B cell (primary cell): ENCODE measurements at regions not wholly inside any gene's neighbourhood (a gene's known extent, or its start where the extent isn't known, plus 50 kb on each side); places are given as distances from the start of the nearest gene placed in this dataset. TPM values are rescaled to one million over a fixed set of nuclear protein-coding genes. Genes with fewer than 3 reads are reported as not detected.

ENCODE experiments used
- ATAC-seq: fragments of 200-7000 bp; cut with Tn5 transposase; one replicate; pipeline ENCODE4 v1.10.0; 2021; ENCODE audit warnings: low read depth, mild to moderate bottlenecking, moderate number of reproducible peaks, moderate library complexity
- CTCF ChIA-PET: fragments of 350-600 bp; sonication (Branson Sonifier 250); formaldehyde crosslinking; loops from one replicate; lab custom pipeline; 2021; ENCODE audit warnings: antibody characterized with exemption, inconsistent platforms; lab: Charles Lee
- POLR2A ChIA-PET: fragments of 350-600 bp; sonication (Branson Sonifier 250); formaldehyde crosslinking; loops from one replicate; lab custom pipeline; 2021; ENCODE audit warnings: antibody characterized with exemption; lab: Charles Lee
- DNase-seq: peaks from one replicate; pipeline ENCODE4 v3.0.0; 2013
- H2AFZ ChIP-seq: 2 replicates; pipeline ENCODE4 v1.6.1; 2012; ENCODE audit warnings: mild to moderate bottlenecking, low read depth, low read length; ENCODE audit not compliant: insufficient read depth, poor library complexity, severe bottlenecking
- H3K27ac ChIP-seq, 2 donors: 1 replicate in 1 of 2; 2 replicates in 1 of 2; pipeline ENCODE4 v1.5.1; 2012 to 2013; ENCODE audit warnings: low read length in 2 of 2, mild to moderate bottlenecking in 2 of 2, moderate library complexity in 1 of 2
- H3K27me3 ChIP-seq, 4 experiments: fragments of 200-600 bp in 1 of 4; sonication (generic) in 1 of 4; replicated peaks in 1 of 4; 1 replicate in 2 of 4; 2 replicates in 2 of 4; pipeline versions ENCODE4 v1.6.1 to v1.7.0; 2013 to 2016; ENCODE audit warnings: low read length in 3 of 4, mild to moderate bottlenecking in 2 of 4, mixed read lengths in 1 of 4, moderate library complexity in 1 of 4; ENCODE audit not compliant: insufficient read depth in 4 of 4, control insufficient read depth in 3 of 4; ENCODE audit errors: control extremely low read depth in 1 of 4
- H3K36me3 ChIP-seq, 2 experiments: replicated peaks in 1 of 2; 1 replicate in 1 of 2; 2 replicates in 1 of 2; pipeline versions ENCODE4 v1.6.1 to v1.7.1; 2013; ENCODE audit warnings: low read length in 1 of 2; ENCODE audit not compliant: insufficient read depth in 2 of 2, control insufficient read depth in 1 of 2; ENCODE audit errors: control extremely low read depth in 1 of 2, extremely low read depth in 1 of 2
- H3K4me1 ChIP-seq, 2 donors: fragments of 200-600 bp in 1 of 2; sonication (generic) in 1 of 2; 1 replicate in 1 of 2; 2 replicates in 1 of 2; pipeline versions ENCODE4 v1.5.1 to v1.6.1; 2013 to 2017; ENCODE audit warnings: low read length in 2 of 2; ENCODE audit not compliant: control insufficient read depth in 2 of 2, insufficient read depth in 2 of 2
- H3K4me2 ChIP-seq: replicated peaks from 2 replicates; pipeline ENCODE3; 2012; ENCODE audit warnings: mild to moderate bottlenecking, low read depth, low read length; ENCODE audit not compliant: poor library complexity, severe bottlenecking
- H3K4me3 ChIP-seq, 5 experiments: fragments of 200-600 bp in 1 of 5; sonication (generic) in 1 of 5; 1 replicate in 3 of 5; 2 replicates in 2 of 5; pipeline versions ENCODE4 v1.5.1 to v1.7.0; 2011 to 2016; ENCODE audit warnings: low read length in 4 of 5, mild to moderate bottlenecking in 4 of 5, low read depth in 2 of 5, control low read depth in 1 of 5, moderate library complexity in 1 of 5; ENCODE audit not compliant: insufficient read depth in 1 of 5; ENCODE audit errors: control extremely low read depth in 1 of 5, extremely low read depth in 1 of 5
- H3K79me2 ChIP-seq: fragments of 200-600 bp; sonication (generic); one replicate; pipeline ENCODE4 v1.6.0; 2016; ENCODE audit warnings: low read length; ENCODE audit not compliant: control insufficient read depth, insufficient read depth
- H3K9ac ChIP-seq: fragments of 200-600 bp; sonication (generic); 2 replicates; pipeline ENCODE4 v1.6.1; 2017; ENCODE audit warnings: mild to moderate bottlenecking, low read length, moderate library complexity
- H3K9me3 ChIP-seq, 3 donors: one replicate each; pipeline versions ENCODE4 v1.6.1 to v1.7.1; 2013; ENCODE audit warnings: low read length in 2 of 3; ENCODE audit not compliant: control insufficient read depth in 2 of 3, insufficient read depth in 1 of 3; ENCODE audit errors: control extremely low read depth in 1 of 3
- H4K20me1 ChIP-seq: 2 replicates; pipeline ENCODE4 v1.6.0; 2012; ENCODE audit warnings: mild to moderate bottlenecking, low read length; ENCODE audit not compliant: insufficient read depth, control insufficient read depth, poor library complexity, severe bottlenecking
- H3K27ac Mint-ChIP-seq: one replicate; pipeline ENCODE4 v1.8.0; 2021; ENCODE audit warnings: mixed read lengths
- H3K27me3 Mint-ChIP-seq: one replicate; pipeline ENCODE4 v1.8.0; 2021; ENCODE audit warnings: mixed read lengths
- H3K4me1 Mint-ChIP-seq: one replicate; pipeline ENCODE4 v1.8.0; 2021; ENCODE audit warnings: mixed read lengths
- H3K4me3 Mint-ChIP-seq: one replicate; pipeline ENCODE4 v1.8.0; 2021; ENCODE audit warnings: mixed read lengths
- H3K9me3 Mint-ChIP-seq: one replicate; pipeline ENCODE4 v1.8.0; 2022; ENCODE audit warnings: mixed read lengths; ENCODE audit not compliant: insufficient read depth
- EZH2 ChIP-seq: IDR thresholded peaks from 2 replicates; pipeline ENCODE4 v1.6.1; 2012; ENCODE audit warnings: borderline replicate concordance, low read depth, mild to moderate bottlenecking, moderate library complexity, low read length; ENCODE audit not compliant: insufficient read depth, poor library complexity, severe bottlenecking
- WGBS: methylation state at CpG from one replicate; pipeline ENCODE4 v1.1.5; 2013; ENCODE audit warnings: missing lambda C conversion rate; ENCODE audit not compliant: insufficient coverage; 5-methylcytosine and 5-hydroxymethylcytosine counted together
- intact Hi-C: fragments of 100-400 bp; cut with micrococcal nuclease; formaldehyde crosslinking; loops from one replicate; pipeline ENCODE4 v1.10.0; 2022
- small RNA-seq: library from RNA; depleted of rRNA; stranded (forward); fragments of <200 nt; gene quantifications from one replicate; pipeline ENCODE3, GENCODE V24; 2012; ENCODE audit warnings: low replicate concordance, low read depth; ENCODE audit not compliant: insufficient read length
- TF ChIP-seq, protein P1 (sequence below): fragments of 200-600 bp; IDR thresholded peaks from one replicate; pipeline ENCODE4 v1.8.0; 2022; ENCODE audit warnings: antibody characterized with exemption, mild to moderate bottlenecking

DNA sequence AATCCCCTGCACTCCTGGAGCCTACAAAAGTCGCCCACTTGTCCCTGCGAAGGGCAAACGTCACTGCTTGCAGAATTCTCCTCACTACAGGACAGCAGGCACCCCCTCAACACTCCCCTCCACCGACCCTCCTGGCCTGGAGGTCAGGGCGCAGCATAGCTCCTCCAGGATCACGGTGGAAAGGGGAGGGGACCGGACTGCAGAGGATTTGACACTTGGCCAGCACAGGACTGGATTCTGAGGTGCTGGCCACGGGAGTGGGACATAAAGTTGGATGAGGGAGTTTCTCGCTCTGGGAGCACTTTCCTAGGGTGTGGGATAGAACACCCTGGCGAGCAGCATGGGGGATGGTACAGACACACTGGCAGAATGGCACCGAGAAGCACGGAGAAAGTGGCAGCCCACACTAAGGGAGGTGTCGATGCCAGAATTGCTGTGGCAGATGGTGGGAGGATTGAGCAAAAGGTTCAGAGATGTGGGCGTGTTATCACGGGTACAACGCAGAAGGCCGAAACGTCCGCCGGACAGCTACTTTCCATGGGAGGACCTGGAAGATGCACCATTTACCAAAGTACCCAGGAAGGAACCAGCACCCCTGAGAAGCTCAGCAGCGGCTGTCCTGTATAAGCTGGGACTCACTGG lies 51.4 kb upstream of the DIO3 start:
- Histone ChIP-seq H2AFZ (no peak overlapping the region), H3K4me2 (no peak overlapping the region), H3K27ac (no peak overlapping the region), H3K4me3 (no peak overlapping the region), H3K79me2 (no peaks in the 10 kb centered on the region), H3K36me3 (no peaks in the 10 kb centered on the region), H3K4me1 (no peaks in the 10 kb centered on the region), H3K27me3 (no peaks in the 10 kb centered on the region), H3K9me3 (peaks cover 0 to 4% (median 0%) of the 10 kb centered on the region in 3 donors), H3K9ac (no peak overlapping the region), H4K20me1 (no peaks in the 10 kb centered on the region)
- DNase-seq: no peak
- no peak overlapping the region for H3K4me3 Mint-ChIP-seq
- TF ChIP-seq, protein P1, sequence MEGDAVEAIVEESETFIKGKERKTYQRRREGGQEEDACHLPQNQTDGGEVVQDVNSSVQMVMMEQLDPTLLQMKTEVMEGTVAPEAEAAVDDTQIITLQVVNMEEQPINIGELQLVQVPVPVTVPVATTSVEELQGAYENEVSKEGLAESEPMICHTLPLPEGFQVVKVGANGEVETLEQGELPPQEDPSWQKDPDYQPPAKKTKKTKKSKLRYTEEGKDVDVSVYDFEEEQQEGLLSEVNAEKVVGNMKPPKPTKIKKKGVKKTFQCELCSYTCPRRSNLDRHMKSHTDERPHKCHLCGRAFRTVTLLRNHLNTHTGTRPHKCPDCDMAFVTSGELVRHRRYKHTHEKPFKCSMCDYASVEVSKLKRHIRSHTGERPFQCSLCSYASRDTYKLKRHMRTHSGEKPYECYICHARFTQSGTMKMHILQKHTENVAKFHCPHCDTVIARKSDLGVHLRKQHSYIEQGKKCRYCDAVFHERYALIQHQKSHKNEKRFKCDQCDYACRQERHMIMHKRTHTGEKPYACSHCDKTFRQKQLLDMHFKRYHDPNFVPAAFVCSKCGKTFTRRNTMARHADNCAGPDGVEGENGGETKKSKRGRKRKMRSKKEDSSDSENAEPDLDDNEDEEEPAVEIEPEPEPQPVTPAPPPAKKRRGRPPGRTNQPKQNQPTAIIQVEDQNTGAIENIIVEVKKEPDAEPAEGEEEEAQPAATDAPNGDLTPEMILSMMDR: no peak
- TF ChIP-seq EZH2: no peak
- no peak overlapping the region for H3K27ac Mint-ChIP-seq
- H3K9me3 Mint-ChIP-seq: no peaks in the 10 kb centered on the region
- H3K27me3 Mint-ChIP-seq: no peaks in the 10 kb centered on the region
- ChIA-PET CTCF (no interaction called here), POLR2A (no interaction called here)
- ATAC-seq: no peak
- intact Hi-C loops: no loop called here
- no peaks in the 10 kb centered on the region for H3K4me1 Mint-ChIP-seq
- WGBS: 92% methylated on average over 21 of the region's 21 CpGs

DNA sequence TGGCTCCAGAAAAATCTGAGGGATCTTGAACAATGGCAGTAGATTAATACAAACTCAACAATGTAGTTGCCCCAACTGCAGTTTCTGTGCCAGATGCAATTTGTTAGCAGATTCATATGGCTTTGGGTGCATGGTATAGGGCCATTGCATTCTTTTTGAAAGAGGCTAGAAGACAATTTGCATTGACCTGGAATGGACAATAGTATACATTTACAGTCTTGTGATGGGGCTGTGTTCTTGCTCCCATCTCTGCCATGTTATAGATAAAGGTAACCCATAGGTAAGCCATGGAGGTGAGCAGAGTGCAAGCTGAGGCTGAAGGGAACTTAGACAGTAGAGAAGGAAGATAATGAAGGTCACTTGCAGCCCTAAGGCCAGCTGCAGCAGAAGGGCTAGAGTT lies 50.1 kb upstream of the DIO3 start:
- no peaks in the 10 kb centered on the region for H3K4me1 Mint-ChIP-seq
- ChIA-PET CTCF (no interaction called here), POLR2A (no interaction called here)
- no peaks in the 10 kb centered on the region for H3K9me3 Mint-ChIP-seq
- H3K27ac ChIP-seq: no peak overlapping the region
- no peaks in the 10 kb centered on the region for H3K27me3 Mint-ChIP-seq
- H2AFZ ChIP-seq: no peak overlapping the region
- no peak overlapping the region for H3K4me2 ChIP-seq
- H4K20me1 ChIP-seq: no peaks in the 10 kb centered on the region
- ATAC-seq: no peak
- no peaks in the 10 kb centered on the region for H3K4me1 ChIP-seq
- H3K4me3 ChIP-seq: no peak overlapping the region
- no peak overlapping the region for H3K27ac Mint-ChIP-seq
- no peak for TF ChIP-seq EZH2
- TF ChIP-seq, protein P1: no peak
- no peaks in the 10 kb centered on the region for H3K36me3 ChIP-seq
- DNase-seq: no peak
- no peak overlapping the region for H3K4me3 Mint-ChIP-seq
- no peaks in the 10 kb centered on the region for H3K27me3 ChIP-seq
- H3K9me3 ChIP-seq: peaks cover 0 to 17% (median 0%) of the 10 kb centered on the region in 3 donors
- intact Hi-C loops: no loop called here
- no peak overlapping the region for H3K9ac ChIP-seq
- no peaks in the 10 kb centered on the region for H3K79me2 ChIP-seq

Small RNAs in the stretch of these regions (small RNA-seq; reads per million reads assigned to genes)
- gene MIR1185-1: not detected
- gene MIR1185-2: not detected
- gene MIR1193: not detected
- not detected for gene MIR1197
- gene MIR134: not detected
- not detected for gene MIR154
- gene MIR299: not detected
- not detected for gene MIR300
- gene MIR323A: not detected
- not detected for gene MIR323B
- not detected for gene MIR329-1
- not detected for gene MIR329-2
- not detected for gene MIR369
- not detected for gene MIR377
- gene MIR379: not detected
- not detected for gene MIR380
- gene MIR381: not detected
- 0.76 reads per million for gene MIR409
- not detected for gene MIR411
- gene MIR412: not detected
- gene MIR485: not detected
- not detected for gene MIR487A
- gene MIR487B: not detected
- gene MIR494: not detected
- gene MIR495: not detected
- not detected for gene MIR496
- not detected for gene MIR539
- gene MIR541: not detected
- not detected for gene MIR543
- gene MIR544A: not detected
- gene MIR654: not detected
- gene MIR655: not detected
- gene MIR656: not detected
- not detected for gene MIR668
- gene MIR758: not detected
- gene MIR889: not detected
- gene RF00012: not detected
- not detected for gene RF00181
- not detected for gene SNORD114-10
- not detected for gene SNORD114-11
- not detected for gene SNORD114-12
- gene SNORD114-13: not detected
- not detected for gene SNORD114-14
- not detected for gene SNORD114-15
- not detected for gene SNORD114-16
- gene SNORD114-17: not detected
- gene SNORD114-18: not detected
- not detected for gene SNORD114-19
- not detected for gene SNORD114-20
- not detected for gene SNORD114-21
- not detected for gene SNORD114-22
- not detected for gene SNORD114-23
- gene SNORD114-24: not detected
- gene SNORD114-25: not detected
- gene SNORD114-26: not detected
- not detected for gene SNORD114-27
- not detected for gene SNORD114-28
- gene SNORD114-29: not detected
- gene SNORD114-30: not detected
- gene SNORD114-31: not detected
- not detected for gene SNORD114-5
- not detected for gene SNORD114-6
- not detected for gene SNORD114-7
- not detected for gene SNORD114-9
